CD4-positive, alpha-beta memory T cell (primary cell): ENCODE measurements at regions not wholly inside any gene's neighbourhood (a gene's known extent, or its start where the extent isn't known, plus 50 kb on each side); places are given as distances from the start of the nearest gene placed in this dataset.
"Not testable (repeated sequence)": the region's sequence is repeated elsewhere in the genome, so short reads cannot be mapped to it uniquely, and the experiment has no call there.

Source experiments
- CTCF ChIA-PET: fragments of 350-600 bp; sonication (Branson Sonifier 250); formaldehyde crosslinking; loops from one replicate; lab custom pipeline; 2021; ENCODE audit warnings: inconsistent platforms; ENCODE audit not compliant: partially characterized antibody; lab: Charles Lee
- POLR2A ChIA-PET: fragments of 350-600 bp; sonication (Branson Sonifier 250); formaldehyde crosslinking; loops from one replicate; lab custom pipeline; 2021; ENCODE audit not compliant: partially characterized antibody; lab: Charles Lee
- DNase-seq, 5 donors: peaks; one replicate each; pipeline versions ENCODE4 v3.0.0 to v3.0.0-alpha.2; 2020 to 2022; ENCODE audit warnings: mixed read lengths in 1 of 5
- H3K27ac ChIP-seq: one replicate; pipeline ENCODE4 v1.7.0; 2013; ENCODE audit warnings: low read depth, low read length
- H3K27me3 ChIP-seq: 2 replicates; pipeline ENCODE4 v1.7.0; 2013; ENCODE audit warnings: mild to moderate bottlenecking, low read length, moderate library complexity; ENCODE audit not compliant: insufficient read depth
- H3K36me3 ChIP-seq: 2 replicates; pipeline ENCODE4 v1.7.0; 2013; ENCODE audit warnings: mild to moderate bottlenecking, low read length, moderate library complexity; ENCODE audit not compliant: insufficient read depth
- H3K4me1 ChIP-seq: 2 replicates; pipeline ENCODE4 v1.7.0; 2013; ENCODE audit warnings: mild to moderate bottlenecking, low read length, moderate library complexity; ENCODE audit not compliant: insufficient read depth
- H3K4me3 ChIP-seq, 2 donors: one replicate each; pipeline ENCODE4 v1.7.0; 2013; ENCODE audit warnings: low read length in 2 of 2, mild to moderate bottlenecking in 1 of 2
- H3K9me3 ChIP-seq, 2 donors: one replicate each; pipeline ENCODE4 v1.7.0; 2013; ENCODE audit warnings: low read length in 2 of 2, control low read depth in 1 of 2; ENCODE audit not compliant: control insufficient read depth in 1 of 2
- H3K27ac Mint-ChIP-seq, 7 donors: one replicate each; pipeline ENCODE4 v1.8.0; 2020 to 2021; ENCODE audit warnings: mixed read lengths in 7 of 7, mild to moderate bottlenecking in 6 of 7, inconsistent platforms in 3 of 7, moderate library complexity in 3 of 7
- H3K27me3 Mint-ChIP-seq, 2 donors: one replicate each; pipeline ENCODE4 v1.8.0; 2020 to 2021; ENCODE audit warnings: mixed read lengths in 2 of 2
- H3K36me3 Mint-ChIP-seq, 2 donors: one replicate each; pipeline ENCODE4 v1.8.0; 2020 to 2021; ENCODE audit warnings: mixed read lengths in 2 of 2, inconsistent platforms in 1 of 2, mild to moderate bottlenecking in 1 of 2
- H3K4me1 Mint-ChIP-seq, 4 donors: one replicate each; pipeline ENCODE4 v1.8.0; 2020 to 2021; ENCODE audit warnings: mixed read lengths in 4 of 4, mild to moderate bottlenecking in 1 of 4
- H3K4me3 Mint-ChIP-seq, 8 donors: one replicate each; pipeline ENCODE4 v1.8.0; 2020 to 2021; ENCODE audit warnings: mixed read lengths in 8 of 8, mild to moderate bottlenecking in 7 of 8, moderate library complexity in 6 of 8, inconsistent platforms in 3 of 8
- H3K9me3 Mint-ChIP-seq, 8 donors: one replicate each; pipeline ENCODE4 v1.8.0; 2020 to 2021; ENCODE audit warnings: mixed read lengths in 8 of 8, mild to moderate bottlenecking in 5 of 8, inconsistent platforms in 3 of 8, moderate library complexity in 1 of 8
- intact Hi-C: fragments of 100-400 bp; cut with micrococcal nuclease; formaldehyde crosslinking; loops from one replicate; pipeline ENCODE4 v1.15.1; 2023

GRCh38 chr17:62139141-62139540 lies 74.1 kb upstream of the MED13 start:
- Mint-ChIP-seq H3K4me3 (peak overlapping the region in 5 of 8 donors; percentile 10 to 46 (median 41)), H3K9me3 (peaks cover 0 to 3% (median 0%) of the 10 kb centered on the region in 8 donors), H3K4me1 (peaks cover 1 to 14% (median 5%) of the 10 kb centered on the region in 4 donors), H3K27me3 (peaks cover 10% of the 10 kb centered on the region in 2 donors), H3K36me3 (no peaks in the 10 kb centered on the region), H3K27ac (no peak overlapping the region)
- Histone ChIP-seq H3K9me3 (no peaks in the 10 kb centered on the region), H3K36me3 (no peaks in the 10 kb centered on the region), H3K27me3 (no peaks in the 10 kb centered on the region), H3K4me1 (no peaks in the 10 kb centered on the region), H3K27ac (no peak overlapping the region), H3K4me3 (no peak overlapping the region)
- POLR2A ChIA-PET: no interaction called here
- intact Hi-C loops: no loop called here
- CTCF ChIA-PET: no interaction called here
- DNase-seq: no peak

GRCh38 chr17:62138676-62139121 lies 73.6 kb upstream of the MED13 start:
- H3K4me1 ChIP-seq, H3K36me3 ChIP-seq, H3K27me3 ChIP-seq, intact Hi-C loops, POLR2A ChIA-PET, H3K27ac ChIP-seq, H3K9me3 ChIP-seq, CTCF ChIA-PET, H3K27me3 Mint-ChIP-seq, H3K36me3 Mint-ChIP-seq, H3K4me3 ChIP-seq, H3K27ac Mint-ChIP-seq, H3K9me3 Mint-ChIP-seq, DNase-seq: not testable (repeated sequence)
- Mint-ChIP-seq H3K4me1 (peaks cover 1 to 14% (median 5%) of the 10 kb centered on the region in 4 donors), H3K4me3 (peak overlapping the region in 6 of 8 donors; percentile 9 to 54 (median 33))

GRCh38 chr17:62137734-62138624 lies 72.9 kb upstream of the MED13 start:
- H3K27ac Mint-ChIP-seq, H3K4me3 ChIP-seq, H3K9me3 ChIP-seq, H3K36me3 ChIP-seq, CTCF ChIA-PET, H3K9me3 Mint-ChIP-seq, intact Hi-C loops, POLR2A ChIA-PET, H3K27ac ChIP-seq, H3K4me1 ChIP-seq, H3K36me3 Mint-ChIP-seq, H3K27me3 ChIP-seq: not testable (repeated sequence)
- peaks cover 10 to 15% of the 10 kb centered on the region in 2 donors for H3K27me3 Mint-ChIP-seq
- H3K4me3 Mint-ChIP-seq: peak overlapping the region in 4 of 8 donors; percentile 9 to 58 (median 32)
- peaks cover 1 to 14% (median 5%) of the 10 kb centered on the region in 4 donors for H3K4me1 Mint-ChIP-seq
- DNase-seq: peak in 2 of 5 donors; percentile 10 to 11

GRCh38 chr17:62137013-62137733 lies 72.1 kb upstream of the MED13 start:
- H3K27ac Mint-ChIP-seq, H3K9me3 ChIP-seq, H3K27ac ChIP-seq, H3K27me3 ChIP-seq, H3K36me3 Mint-ChIP-seq, CTCF ChIA-PET, DNase-seq, POLR2A ChIA-PET, H3K9me3 Mint-ChIP-seq, H3K4me1 ChIP-seq, H3K36me3 ChIP-seq, H3K4me3 ChIP-seq, intact Hi-C loops: not testable (repeated sequence)
- H3K4me1 Mint-ChIP-seq: peaks cover 1 to 14% (median 5%) of the 10 kb centered on the region in 4 donors
- peak overlapping the region in 1 of 8 donors; percentile 27 for H3K4me3 Mint-ChIP-seq
- H3K27me3 Mint-ChIP-seq: peaks cover 10 to 15% of the 10 kb centered on the region in 2 donors

- Histone ChIP-seq H3K4me3 (no peak overlapping the region), H3K9me3 (no peaks in the 10 kb centered on the region), H3K27me3 (no peaks in the 10 kb centered on the region), H3K36me3 (no peaks in the 10 kb centered on the region), H3K4me1 (no peaks in the 10 kb centered on the region), H3K27ac (no peak overlapping the region)
- no peak overlapping the region for H3K27ac Mint-ChIP-seq
- ChIA-PET POLR2A (no interaction called here), CTCF (no interaction called here)
- intact Hi-C loops: no loop called here
- H3K27me3 Mint-ChIP-seq: peaks cover 9 to 15% of the 10 kb centered on the region in 2 donors
- no peak for DNase-seq
- peaks cover 0 to 2% (median 0%) of the 10 kb centered on the region in 8 donors for H3K9me3 Mint-ChIP-seq
- no peaks in the 10 kb centered on the region for H3K36me3 Mint-ChIP-seq
- no peak overlapping the region for H3K4me3 Mint-ChIP-seq
- peaks cover 0 to 14% (median 5%) of the 10 kb centered on the region in 4 donors for H3K4me1 Mint-ChIP-seq
Observed at GRCh38 chr17:62135742-62136141, 70.7 kb upstream of the MED13 start.

GRCh38 chr17:62135096-62135495 lies 70.0 kb upstream of the MED13 start:
- H3K27me3 Mint-ChIP-seq: peaks cover 6 to 12% of the 10 kb centered on the region in 2 donors
- H3K36me3 Mint-ChIP-seq, CTCF ChIA-PET, intact Hi-C loops, H3K36me3 ChIP-seq, H3K4me3 ChIP-seq, H3K27ac Mint-ChIP-seq, H3K27ac ChIP-seq, H3K9me3 Mint-ChIP-seq, H3K4me1 ChIP-seq, H3K9me3 ChIP-seq, DNase-seq, H3K4me3 Mint-ChIP-seq, H3K27me3 ChIP-seq, POLR2A ChIA-PET: not testable (repeated sequence)
- peaks cover 0 to 14% (median 5%) of the 10 kb centered on the region in 4 donors for H3K4me1 Mint-ChIP-seq

GRCh38 chr17:62134397-62134796 lies 69.3 kb upstream of the MED13 start:
- Histone ChIP-seq H3K27ac (no peak overlapping the region), H3K4me3 (no peak overlapping the region), H3K27me3 (no peaks in the 10 kb centered on the region), H3K9me3 (no peaks in the 10 kb centered on the region), H3K4me1 (no peaks in the 10 kb centered on the region), H3K36me3 (no peaks in the 10 kb centered on the region)
- Mint-ChIP-seq H3K4me1 (peaks cover 0 to 13% (median 3%) of the 10 kb centered on the region in 4 donors), H3K9me3 (peaks cover 0 to 2% (median 0%) of the 10 kb centered on the region in 8 donors), H3K4me3 (no peak overlapping the region), H3K27ac (no peak overlapping the region), H3K36me3 (no peaks in the 10 kb centered on the region), H3K27me3 (peaks cover 6 to 10% of the 10 kb centered on the region in 2 donors)
- DNase-seq: no peak
- ChIA-PET POLR2A (no interaction called here), CTCF (no interaction called here)
- intact Hi-C loops: no loop called here
